ENCODE measurements at regions not wholly inside any gene's neighbourhood (a gene's known extent, or its start where the extent isn't known, plus 50 kb on each side); places are given as distances from the start of the nearest gene placed in this dataset.

DNA sequence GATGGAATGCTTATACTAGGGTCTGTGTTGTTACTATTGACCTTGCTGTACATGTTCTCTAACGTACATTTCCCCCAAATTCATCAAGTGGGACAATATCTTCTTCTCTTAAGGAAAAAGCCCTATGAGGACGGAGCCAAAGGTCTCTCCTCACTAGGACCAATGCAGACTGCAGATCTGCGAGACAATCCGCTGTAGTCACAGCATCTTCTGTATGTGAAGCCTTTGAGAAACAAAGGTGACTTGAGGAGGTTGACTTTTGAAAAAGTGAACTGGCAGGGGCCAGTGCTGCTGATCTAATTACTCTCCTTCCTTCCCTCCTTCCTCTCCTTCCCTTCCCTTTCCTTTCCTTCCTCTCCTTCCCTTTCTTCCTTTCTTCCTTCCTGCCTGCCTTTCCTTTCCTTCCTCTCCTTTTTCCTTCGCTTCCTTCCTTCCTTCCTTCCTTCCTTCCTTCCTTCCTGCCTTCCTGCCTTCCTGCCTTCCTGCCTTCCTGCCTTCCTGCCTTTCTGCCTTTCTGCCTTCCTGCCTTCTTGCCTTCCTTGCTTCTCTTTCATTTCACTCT, 71.1 kb upstream of the BASP1 start:
- Mint-ChIP-seq H3K9me3 (no peaks in the 10 kb centered on the region), H3K4me3 (no peak overlapping the region), H3K27ac (no peak overlapping the region), H3K27me3 (ENCODE audit: insufficient read depth, low read depth, poor library complexity) (peaks cover 1% of the 10 kb centered on the region), H3K36me3 (ENCODE audit: low read depth) (no peaks in the 10 kb centered on the region), H3K4me1 (peaks cover 34% of the 10 kb centered on the region)
- Histone ChIP-seq H3K79me2 (replicated peaks; ENCODE audit: insufficient read depth) (no peaks in the 10 kb centered on the region), H2AFZ (no peak overlapping the region), H3F3A (replicated peaks; ENCODE audit: low read depth) (no peaks in the 10 kb centered on the region), H3K27ac (ENCODE audit: low read depth) (peak overlapping the region; percentile 76; the same call in 1 of the 2 replicates), H3K27me3 (ENCODE audit: insufficient read depth) (no peaks in the 10 kb centered on the region; the same call in 1 of the 2 replicates), H4K20me1 (replicated peaks; ENCODE audit: insufficient read depth) (no peaks in the 10 kb centered on the region), H3K4me3 (no peak overlapping the region), H3K4me1 (ENCODE audit: insufficient read depth) (peaks cover 29% of the 10 kb centered on the region), H3K4me2 (peak overlapping the region; percentile 42; the same call in 1 of the 2 replicates), H3K36me3 (ENCODE audit: insufficient read depth) (no peaks in the 10 kb centered on the region), H3K9me2 (ENCODE audit: insufficient read depth) (no peaks in the 10 kb centered on the region)
- no peak for TF ChIP-seq STAT1 (IDR thresholded peaks at IDR 0.05; ENCODE audit: unreplicated experiment)
- TF ChIP-seq, protein P1, sequence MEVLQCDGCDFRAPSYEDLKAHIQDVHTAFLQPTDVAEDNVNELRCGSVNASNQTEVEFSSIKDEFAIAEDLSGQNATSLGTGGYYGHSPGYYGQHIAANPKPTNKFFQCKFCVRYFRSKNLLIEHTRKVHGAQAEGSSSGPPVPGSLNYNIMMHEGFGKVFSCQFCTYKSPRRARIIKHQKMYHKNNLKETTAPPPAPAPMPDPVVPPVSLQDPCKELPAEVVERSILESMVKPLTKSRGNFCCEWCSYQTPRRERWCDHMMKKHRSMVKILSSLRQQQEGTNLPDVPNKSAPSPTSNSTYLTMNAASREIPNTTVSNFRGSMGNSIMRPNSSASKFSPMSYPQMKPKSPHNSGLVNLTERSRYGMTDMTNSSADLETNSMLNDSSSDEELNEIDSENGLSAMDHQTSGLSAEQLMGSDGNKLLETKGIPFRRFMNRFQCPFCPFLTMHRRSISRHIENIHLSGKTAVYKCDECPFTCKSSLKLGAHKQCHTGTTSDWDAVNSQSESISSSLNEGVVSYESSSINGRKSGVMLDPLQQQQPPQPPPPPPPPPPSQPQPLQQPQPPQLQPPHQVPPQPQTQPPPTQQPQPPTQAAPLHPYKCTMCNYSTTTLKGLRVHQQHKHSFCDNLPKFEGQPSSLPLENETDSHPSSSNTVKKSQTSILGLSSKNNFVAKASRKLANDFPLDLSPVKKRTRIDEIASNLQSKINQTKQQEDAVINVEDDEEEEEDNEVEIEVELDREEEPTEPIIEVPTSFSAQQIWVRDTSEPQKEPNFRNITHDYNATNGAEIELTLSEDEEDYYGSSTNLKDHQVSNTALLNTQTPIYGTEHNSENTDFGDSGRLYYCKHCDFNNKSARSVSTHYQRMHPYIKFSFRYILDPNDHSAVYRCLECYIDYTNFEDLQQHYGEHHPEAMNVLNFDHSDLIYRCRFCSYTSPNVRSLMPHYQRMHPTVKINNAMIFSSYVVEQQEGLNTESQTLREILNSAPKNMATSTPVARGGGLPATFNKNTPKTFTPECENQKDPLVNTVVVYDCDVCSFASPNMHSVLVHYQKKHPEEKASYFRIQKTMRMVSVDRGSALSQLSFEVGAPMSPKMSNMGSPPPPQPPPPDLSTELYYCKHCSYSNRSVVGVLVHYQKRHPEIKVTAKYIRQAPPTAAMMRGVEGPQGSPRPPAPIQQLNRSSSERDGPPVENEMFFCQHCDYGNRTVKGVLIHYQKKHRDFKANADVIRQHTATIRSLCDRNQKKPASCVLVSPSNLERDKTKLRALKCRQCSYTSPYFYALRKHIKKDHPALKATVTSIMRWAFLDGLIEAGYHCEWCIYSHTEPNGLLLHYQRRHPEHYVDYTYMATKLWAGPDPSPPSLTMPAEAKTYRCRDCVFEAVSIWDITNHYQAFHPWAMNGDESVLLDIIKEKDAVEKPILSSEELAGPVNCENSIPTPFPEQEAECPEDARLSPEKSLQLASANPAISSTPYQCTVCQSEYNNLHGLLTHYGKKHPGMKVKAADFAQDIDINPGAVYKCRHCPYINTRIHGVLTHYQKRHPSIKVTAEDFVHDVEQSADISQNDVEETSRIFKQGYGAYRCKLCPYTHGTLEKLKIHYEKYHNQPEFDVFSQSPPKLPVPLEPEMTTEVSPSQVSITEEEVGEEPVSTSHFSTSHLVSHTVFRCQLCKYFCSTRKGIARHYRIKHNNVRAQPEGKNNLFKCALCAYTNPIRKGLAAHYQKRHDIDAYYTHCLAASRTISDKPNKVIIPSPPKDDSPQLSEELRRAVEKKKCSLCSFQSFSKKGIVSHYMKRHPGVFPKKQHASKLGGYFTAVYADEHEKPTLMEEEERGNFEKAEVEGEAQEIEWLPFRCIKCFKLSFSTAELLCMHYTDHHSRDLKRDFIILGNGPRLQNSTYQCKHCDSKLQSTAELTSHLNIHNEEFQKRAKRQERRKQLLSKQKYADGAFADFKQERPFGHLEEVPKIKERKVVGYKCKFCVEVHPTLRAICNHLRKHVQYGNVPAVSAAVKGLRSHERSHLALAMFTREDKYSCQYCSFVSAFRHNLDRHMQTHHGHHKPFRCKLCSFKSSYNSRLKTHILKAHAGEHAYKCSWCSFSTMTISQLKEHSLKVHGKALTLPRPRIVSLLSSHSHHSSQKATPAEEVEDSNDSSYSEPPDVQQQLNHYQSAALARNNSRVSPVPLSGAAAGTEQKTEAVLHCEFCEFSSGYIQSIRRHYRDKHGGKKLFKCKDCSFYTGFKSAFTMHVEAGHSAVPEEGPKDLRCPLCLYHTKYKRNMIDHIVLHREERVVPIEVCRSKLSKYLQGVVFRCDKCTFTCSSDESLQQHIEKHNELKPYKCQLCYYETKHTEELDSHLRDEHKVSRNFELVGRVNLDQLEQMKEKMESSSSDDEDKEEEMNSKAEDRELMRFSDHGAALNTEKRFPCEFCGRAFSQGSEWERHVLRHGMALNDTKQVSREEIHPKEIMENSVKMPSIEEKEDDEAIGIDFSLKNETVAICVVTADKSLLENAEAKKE (CRISPR knock-in tag; IDR thresholded peaks at IDR 0.05) = peak; percentile 82; the same call in 1 of the 2 replicates
- TF ChIP-seq, protein P2, sequence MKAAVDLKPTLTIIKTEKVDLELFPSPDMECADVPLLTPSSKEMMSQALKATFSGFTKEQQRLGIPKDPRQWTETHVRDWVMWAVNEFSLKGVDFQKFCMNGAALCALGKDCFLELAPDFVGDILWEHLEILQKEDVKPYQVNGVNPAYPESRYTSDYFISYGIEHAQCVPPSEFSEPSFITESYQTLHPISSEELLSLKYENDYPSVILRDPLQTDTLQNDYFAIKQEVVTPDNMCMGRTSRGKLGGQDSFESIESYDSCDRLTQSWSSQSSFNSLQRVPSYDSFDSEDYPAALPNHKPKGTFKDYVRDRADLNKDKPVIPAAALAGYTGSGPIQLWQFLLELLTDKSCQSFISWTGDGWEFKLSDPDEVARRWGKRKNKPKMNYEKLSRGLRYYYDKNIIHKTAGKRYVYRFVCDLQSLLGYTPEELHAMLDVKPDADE (IDR thresholded peaks at IDR 0.05) = no peak
- TF ChIP-seq ZNF114 (CRISPR knock-in tag; IDR thresholded peaks at IDR 0.05) = no peak
- TF ChIP-seq EZH2 (IDR thresholded peaks at IDR 0.05; ENCODE audit: low read depth, unreplicated experiment) = no peak
- ATAC-seq (peak; percentile 64), DNase-seq (ENCODE audit: low spot score) (peak; percentile 21)
